ENCODE measurements at regions not wholly inside any gene's neighbourhood (a gene's known extent, or its start where the extent isn't known, plus 50 kb on each side); places are given as distances from the start of the nearest gene placed in this dataset.

- TF ChIP-seq CTCF (IDR thresholded peaks at IDR 0.05; ENCODE audit: low read depth, low read length) = no peak
- TF ChIP-seq POLR2A (IDR thresholded peaks at IDR 0.05; ENCODE audit: extremely low read depth, insufficient read length) = no peak
- no peak for TF ChIP-seq MAX (IDR thresholded peaks at IDR 0.05; ENCODE audit: low read depth, low read length)
- no peak for TF ChIP-seq MYC (IDR thresholded peaks at IDR 0.05; ENCODE audit: low read depth, low read length)
Measured at GRCh38 chr4:36676139-36677050, 395.0 kb downstream of the DTHD1 start.

All from NB4 (cell line).